HL-60 (cell line): ENCODE measurements at regions not wholly inside any gene's neighbourhood (a gene's known extent, or its start where the extent isn't known, plus 50 kb on each side); places are given as distances from the start of the nearest gene placed in this dataset.

Experiments used
- GABPA ChIP-seq: IDR thresholded peaks from 2 replicates; pipeline ENCODE4 v1.6.1; 2012; ENCODE audit warnings: low read depth
- TF ChIP-seq, protein P1 (sequence below): IDR thresholded peaks from one replicate; pipeline ENCODE4 v1.5.1; 2011; ENCODE audit warnings: low read length, control low read depth, inconsistent platforms; ENCODE audit not compliant: insufficient read depth

DNA sequence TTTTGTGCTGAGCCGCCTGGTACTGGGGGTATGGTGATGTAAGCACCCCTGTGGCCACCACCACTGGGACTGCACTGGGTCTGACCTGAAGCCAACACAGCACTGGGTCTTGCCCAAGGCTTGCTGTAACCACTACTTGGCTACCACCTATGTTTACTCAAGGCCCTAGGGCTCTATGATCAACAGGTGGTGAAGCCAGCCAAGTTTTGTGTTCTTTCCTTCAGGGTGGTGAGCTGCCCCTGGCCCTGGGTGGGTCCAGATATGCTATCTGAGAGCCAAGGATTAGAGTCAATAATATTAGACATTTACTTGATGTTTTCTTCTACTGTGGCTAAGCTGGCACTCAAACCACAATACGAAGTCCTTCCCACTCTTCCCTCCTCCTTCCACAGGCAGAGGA lies 55.1 kb upstream of the PAGE4 start:
- TF ChIP-seq GABPA: no peak
- TF ChIP-seq, protein P1, sequence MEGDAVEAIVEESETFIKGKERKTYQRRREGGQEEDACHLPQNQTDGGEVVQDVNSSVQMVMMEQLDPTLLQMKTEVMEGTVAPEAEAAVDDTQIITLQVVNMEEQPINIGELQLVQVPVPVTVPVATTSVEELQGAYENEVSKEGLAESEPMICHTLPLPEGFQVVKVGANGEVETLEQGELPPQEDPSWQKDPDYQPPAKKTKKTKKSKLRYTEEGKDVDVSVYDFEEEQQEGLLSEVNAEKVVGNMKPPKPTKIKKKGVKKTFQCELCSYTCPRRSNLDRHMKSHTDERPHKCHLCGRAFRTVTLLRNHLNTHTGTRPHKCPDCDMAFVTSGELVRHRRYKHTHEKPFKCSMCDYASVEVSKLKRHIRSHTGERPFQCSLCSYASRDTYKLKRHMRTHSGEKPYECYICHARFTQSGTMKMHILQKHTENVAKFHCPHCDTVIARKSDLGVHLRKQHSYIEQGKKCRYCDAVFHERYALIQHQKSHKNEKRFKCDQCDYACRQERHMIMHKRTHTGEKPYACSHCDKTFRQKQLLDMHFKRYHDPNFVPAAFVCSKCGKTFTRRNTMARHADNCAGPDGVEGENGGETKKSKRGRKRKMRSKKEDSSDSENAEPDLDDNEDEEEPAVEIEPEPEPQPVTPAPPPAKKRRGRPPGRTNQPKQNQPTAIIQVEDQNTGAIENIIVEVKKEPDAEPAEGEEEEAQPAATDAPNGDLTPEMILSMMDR: no peak
